ENCODE measurements at regions not wholly inside any gene's neighbourhood (a gene's known extent, or its start where the extent isn't known, plus 50 kb on each side); places are given as distances from the start of the nearest gene placed in this dataset.

GRCh38 chr10:56902554-56902953 lies 541.5 kb upstream of the ZWINT start:
- 94% methylated on average over 3 of the region's 3 CpGs for WGBS
- H3K36me3 ChIP-seq (ENCODE audit: insufficient read depth): no peaks in the 10 kb centered on the region
- no peak overlapping the region for H3K4me3 ChIP-seq (ENCODE audit: low read depth, low read length)
- DNase-seq (ENCODE audit: extremely low spot score): no peak
- H3K4me1 ChIP-seq (ENCODE audit: insufficient read depth): no peaks in the 10 kb centered on the region
- H3K27ac ChIP-seq (ENCODE audit: low read depth): no peak overlapping the region

GRCh38 chr10:56895306-56895705 lies 534.2 kb upstream of the ZWINT start:
- H3K27ac ChIP-seq (ENCODE audit: low read depth): no peak overlapping the region
- WGBS: 66% methylated on average over 6 of the region's 6 CpGs
- DNase-seq (ENCODE audit: extremely low spot score): no peak
- H3K36me3 ChIP-seq (ENCODE audit: insufficient read depth): no peaks in the 10 kb centered on the region
- no peaks in the 10 kb centered on the region for H3K4me1 ChIP-seq (ENCODE audit: insufficient read depth)
- no peak overlapping the region for H3K4me3 ChIP-seq (ENCODE audit: low read depth, low read length)

- H3K4me3 ChIP-seq (ENCODE audit: low read depth, low read length): no peak overlapping the region
Measured at GRCh38 chr10:56881218-56881617, 520.2 kb upstream of the ZWINT start.

GRCh38 chr10:56880606-56881005 lies 519.5 kb upstream of the ZWINT start:
- no peaks in the 10 kb centered on the region for H3K36me3 ChIP-seq (ENCODE audit: insufficient read depth)
- no peaks in the 10 kb centered on the region for H3K4me1 ChIP-seq (ENCODE audit: insufficient read depth)
- 36% methylated on average over 4 of the region's 4 CpGs for WGBS
- no peak overlapping the region for H3K27ac ChIP-seq (ENCODE audit: low read depth)
- H3K4me3 ChIP-seq (ENCODE audit: low read depth, low read length): no peak overlapping the region
- no peak for DNase-seq (ENCODE audit: extremely low spot score)

More at GRCh38 chr10:56881218-56881617, 520.2 kb upstream of the ZWINT start:
- H3K4me1 ChIP-seq (ENCODE audit: insufficient read depth): no peaks in the 10 kb centered on the region
- H3K36me3 ChIP-seq (ENCODE audit: insufficient read depth): no peaks in the 10 kb centered on the region
- no peak for DNase-seq (ENCODE audit: extremely low spot score)
- H3K27ac ChIP-seq (ENCODE audit: low read depth): no peak overlapping the region
- 46% methylated on average over 3 of the region's 3 CpGs for WGBS

- H3K27ac ChIP-seq (ENCODE audit: low read depth): no peak overlapping the region
- H3K4me1 ChIP-seq (ENCODE audit: insufficient read depth): no peaks in the 10 kb centered on the region
- no peak for DNase-seq (ENCODE audit: extremely low spot score)
- no peaks in the 10 kb centered on the region for H3K36me3 ChIP-seq (ENCODE audit: insufficient read depth)
- no peak overlapping the region for H3K4me3 ChIP-seq (ENCODE audit: low read depth, low read length)
- 74% methylated on average over 1 of the region's 1 CpG for WGBS
Measured at GRCh38 chr10:56874950-56875349, 513.9 kb upstream of the ZWINT start.

GRCh38 chr10:56871160-56871668 lies 510.2 kb upstream of the ZWINT start:
- no peak for DNase-seq (ENCODE audit: extremely low spot score)
- H3K36me3 ChIP-seq (ENCODE audit: insufficient read depth): no peaks in the 10 kb centered on the region
- H3K4me1 ChIP-seq (ENCODE audit: insufficient read depth): no peaks in the 10 kb centered on the region
- no peak overlapping the region for H3K4me3 ChIP-seq (ENCODE audit: low read depth, low read length)
- no peak overlapping the region for H3K27ac ChIP-seq (ENCODE audit: low read depth)

- WGBS: 91% methylated on average over 3 of the region's 3 CpGs
- Histone ChIP-seq H3K36me3 (ENCODE audit: insufficient read depth) (no peaks in the 10 kb centered on the region), H3K4me1 (ENCODE audit: insufficient read depth) (no peaks in the 10 kb centered on the region), H3K4me3 (ENCODE audit: low read depth, low read length) (no peak overlapping the region), H3K27ac (ENCODE audit: low read depth) (no peak overlapping the region)
- DNase-seq (ENCODE audit: extremely low spot score): no peak
Measured at GRCh38 chr10:56867236-56867635, 506.2 kb upstream of the ZWINT start.

- DNase-seq (ENCODE audit: extremely low spot score): no peak
- Histone ChIP-seq H3K27ac (ENCODE audit: low read depth) (no peak overlapping the region), H3K4me3 (ENCODE audit: low read depth, low read length) (no peak overlapping the region), H3K36me3 (ENCODE audit: insufficient read depth) (no peaks in the 10 kb centered on the region), H3K4me1 (ENCODE audit: insufficient read depth) (no peaks in the 10 kb centered on the region)
- WGBS: 66% methylated on average over 2 of the region's 2 CpGs
Measured at GRCh38 chr10:56856569-56856968, 495.5 kb upstream of the ZWINT start.

DNA sequence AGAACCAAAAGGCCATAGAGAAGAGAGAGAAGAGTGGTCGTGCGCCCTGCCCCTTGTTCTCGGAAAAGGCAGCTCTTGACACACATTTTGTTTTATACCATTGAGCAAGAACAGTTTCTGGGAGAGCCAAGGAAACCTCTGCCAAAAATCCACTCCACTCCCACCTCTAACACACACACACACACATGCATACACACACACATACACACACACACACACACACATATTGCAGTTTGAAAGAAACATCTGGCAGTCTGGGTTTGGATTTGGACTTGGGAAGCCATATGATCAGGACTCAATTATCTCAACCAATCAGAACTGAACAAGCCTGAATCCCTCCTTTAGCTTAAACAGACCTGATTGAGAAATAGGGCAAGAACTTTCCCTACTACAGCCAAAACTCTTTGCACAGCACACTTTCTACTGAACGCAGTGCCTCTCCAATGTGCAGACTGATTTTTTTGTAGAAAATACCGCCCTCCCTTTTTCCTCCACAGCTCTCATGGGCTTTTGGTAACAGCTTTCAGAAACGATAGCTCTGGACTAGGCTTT lies 484.0 kb upstream of the ZWINT start:
- no peak overlapping the region for H3K27ac ChIP-seq (ENCODE audit: low read depth)
- H3K4me1 ChIP-seq (ENCODE audit: insufficient read depth): no peaks in the 10 kb centered on the region
- 74% methylated on average over 6 of the region's 6 CpGs for WGBS
- H3K4me3 ChIP-seq (ENCODE audit: low read depth, low read length): no peak overlapping the region
- no peak for DNase-seq (ENCODE audit: extremely low spot score)
- no peaks in the 10 kb centered on the region for H3K36me3 ChIP-seq (ENCODE audit: insufficient read depth)

- no peak overlapping the region for H3K4me3 ChIP-seq (ENCODE audit: low read depth, low read length)
- H3K27ac ChIP-seq (ENCODE audit: low read depth): no peak overlapping the region
- no peaks in the 10 kb centered on the region for H3K4me1 ChIP-seq (ENCODE audit: insufficient read depth)
- no peak for DNase-seq (ENCODE audit: extremely low spot score)
- no peaks in the 10 kb centered on the region for H3K36me3 ChIP-seq (ENCODE audit: insufficient read depth)
Measured at GRCh38 chr10:56836659-56837058, 475.6 kb upstream of the ZWINT start.

DNA sequence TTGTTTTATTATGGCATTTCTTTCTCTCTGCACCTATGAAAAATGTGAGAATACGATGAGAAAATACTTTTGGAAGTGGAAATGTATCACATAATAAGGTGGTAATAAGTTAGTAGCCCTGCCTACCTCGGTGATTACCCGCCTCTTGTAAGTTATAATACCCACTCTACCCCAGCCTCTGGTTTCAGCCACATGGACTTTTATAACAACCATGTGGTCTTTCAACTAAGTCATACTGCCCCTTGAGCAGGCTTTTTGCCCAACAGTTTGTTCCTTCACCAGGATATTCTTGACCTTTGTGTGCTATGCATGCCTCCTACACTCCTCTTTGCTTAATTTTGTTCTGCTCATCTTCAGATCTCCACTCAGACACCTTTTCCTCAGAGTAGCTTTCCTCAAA lies 470.6 kb upstream of the ZWINT start:
- Histone ChIP-seq H3K4me1 (ENCODE audit: insufficient read depth) (no peaks in the 10 kb centered on the region), H3K27ac (ENCODE audit: low read depth) (no peak overlapping the region), H3K36me3 (ENCODE audit: insufficient read depth) (no peaks in the 10 kb centered on the region), H3K4me3 (ENCODE audit: low read depth, low read length) (no peak overlapping the region)
- 47% methylated on average over 3 of the region's 3 CpGs for WGBS
- DNase-seq (ENCODE audit: extremely low spot score): no peak

DNA sequence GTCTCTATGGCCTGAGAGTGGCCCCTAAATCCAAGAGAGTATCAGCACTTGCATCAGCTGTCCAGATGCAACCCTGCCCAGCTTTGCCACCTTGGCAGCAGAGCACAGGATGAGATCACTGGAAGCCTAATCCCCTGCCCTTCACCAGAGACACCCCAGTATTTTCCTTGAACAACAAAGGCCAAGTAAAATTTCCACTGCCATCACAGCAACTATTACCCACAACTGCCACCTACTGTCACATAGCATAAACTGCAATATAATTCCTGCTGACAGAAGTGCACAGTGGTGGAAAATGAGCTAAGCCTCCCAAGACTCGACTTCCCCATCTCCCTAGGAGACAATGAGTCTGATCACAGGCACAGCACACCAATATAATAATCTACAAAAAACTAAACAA lies 462.8 kb upstream of the ZWINT start:
- DNase-seq (ENCODE audit: extremely low spot score): no peak
- Histone ChIP-seq H3K36me3 (ENCODE audit: insufficient read depth) (no peaks in the 10 kb centered on the region), H3K4me3 (ENCODE audit: low read depth, low read length) (no peak overlapping the region), H3K27ac (ENCODE audit: low read depth) (no peak overlapping the region), H3K4me1 (ENCODE audit: insufficient read depth) (no peaks in the 10 kb centered on the region)
- WGBS: 57% methylated on average over 1 of the region's 1 CpG

DNA sequence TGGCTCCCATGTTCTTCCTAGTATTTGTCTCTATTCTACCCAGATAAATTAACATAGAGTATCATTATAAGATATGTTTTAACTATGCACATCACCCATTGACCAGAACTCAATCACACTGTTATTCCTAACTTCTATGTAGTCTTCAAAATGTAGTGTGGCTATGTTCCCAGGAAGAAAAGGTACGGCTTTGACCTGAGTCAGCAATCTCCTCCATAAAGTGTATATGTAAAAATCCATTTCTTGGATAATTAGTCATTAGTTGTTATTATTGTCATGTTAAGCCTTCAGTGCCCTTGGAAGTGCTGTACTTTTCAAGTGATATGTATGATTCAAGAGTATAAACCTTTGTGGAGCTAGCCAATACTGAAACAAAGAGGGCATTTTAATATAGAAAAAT lies 444.0 kb upstream of the ZWINT start:
- DNase-seq (ENCODE audit: extremely low spot score): no peak
- Histone ChIP-seq H3K36me3 (ENCODE audit: insufficient read depth) (no peaks in the 10 kb centered on the region), H3K4me3 (ENCODE audit: low read depth, low read length) (no peak overlapping the region), H3K4me1 (ENCODE audit: insufficient read depth) (no peaks in the 10 kb centered on the region), H3K27ac (ENCODE audit: low read depth) (no peak overlapping the region)
- WGBS: 52% methylated on average over 1 of the region's 1 CpG

GRCh38 chr10:56785292-56785691 lies 424.2 kb upstream of the ZWINT start:
- H3K4me3 ChIP-seq (ENCODE audit: low read depth, low read length): no peak overlapping the region
- 57% methylated on average over 3 of the region's 3 CpGs for WGBS
- H3K4me1 ChIP-seq (ENCODE audit: insufficient read depth): no peaks in the 10 kb centered on the region
- H3K36me3 ChIP-seq (ENCODE audit: insufficient read depth): no peaks in the 10 kb centered on the region
- DNase-seq (ENCODE audit: extremely low spot score): no peak
- no peak overlapping the region for H3K27ac ChIP-seq (ENCODE audit: low read depth)

GRCh38 chr10:56782503-56782902 lies 421.4 kb upstream of the ZWINT start:
- H3K4me1 ChIP-seq (ENCODE audit: insufficient read depth): no peaks in the 10 kb centered on the region

More at GRCh38 chr10:56782503-56782902, 421.4 kb upstream of the ZWINT start:
- 50% methylated on average over 4 of the region's 4 CpGs for WGBS
- H3K27ac ChIP-seq (ENCODE audit: low read depth): no peak overlapping the region
- H3K4me3 ChIP-seq (ENCODE audit: low read depth, low read length): no peak overlapping the region
- H3K36me3 ChIP-seq (ENCODE audit: insufficient read depth): no peaks in the 10 kb centered on the region
- no peak for DNase-seq (ENCODE audit: extremely low spot score)
